ENCODE measurements at regions not wholly inside any gene's neighbourhood (a gene's known extent, or its start where the extent isn't known, plus 50 kb on each side); places are given as distances from the start of the nearest gene placed in this dataset.

DNA sequence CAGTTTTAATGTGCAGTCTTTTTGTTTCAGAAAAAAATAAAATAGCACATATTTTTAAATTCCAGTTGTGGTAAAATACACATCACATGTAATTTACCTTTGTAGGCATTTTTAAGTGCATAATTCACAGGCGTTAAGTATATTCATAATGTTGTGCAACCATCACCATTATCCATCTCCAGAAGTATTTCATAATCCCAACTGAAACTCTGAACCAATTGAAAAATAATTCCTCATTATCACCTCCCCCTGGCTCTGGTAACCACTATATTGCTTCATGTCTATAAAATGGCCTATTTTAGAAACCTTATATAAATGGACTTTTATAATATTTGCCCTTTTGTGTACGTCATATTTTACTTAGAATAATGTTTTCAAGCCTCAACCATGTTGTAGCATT is 756.5 kb upstream of the KLHL1 start:
- DNase-seq = no peak

DNA sequence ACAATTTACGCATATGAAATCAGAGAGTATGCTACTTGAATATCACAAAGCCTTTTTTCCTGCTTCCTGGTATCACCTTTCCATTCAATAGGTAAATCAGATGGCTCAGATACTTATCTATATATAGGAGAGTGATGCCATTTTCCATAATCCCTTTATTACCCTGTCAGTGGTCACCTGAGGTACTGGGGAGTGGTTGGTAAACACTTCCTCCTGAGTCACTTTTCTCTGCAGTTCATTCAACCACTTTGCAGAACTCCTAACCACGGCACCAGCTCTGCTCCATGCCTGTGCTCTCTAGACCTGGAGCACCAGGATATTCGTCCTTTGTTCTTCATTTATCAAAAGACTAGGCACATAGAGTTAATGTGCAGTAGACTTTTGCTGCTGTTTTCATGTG is 748.5 kb upstream of the KLHL1 start:
- no peak for DNase-seq

DNA sequence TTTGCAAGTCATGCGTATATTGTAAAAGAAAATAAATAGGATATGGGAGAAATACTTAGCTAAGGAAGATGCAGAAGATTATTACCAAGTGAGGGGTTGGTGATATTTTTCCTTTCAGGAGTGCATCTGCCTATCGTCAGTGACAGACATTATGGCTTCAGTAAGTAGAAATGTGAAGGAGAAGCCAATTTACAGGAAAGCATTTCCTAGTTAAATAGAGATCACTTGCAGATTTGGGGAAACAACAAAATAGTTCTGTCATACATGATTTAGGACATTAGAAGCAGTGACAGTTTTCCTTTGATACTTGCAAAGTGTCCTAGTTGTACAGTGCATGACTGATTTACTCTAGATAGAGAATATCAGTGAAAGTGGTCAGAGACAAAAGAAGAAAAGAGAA is 747.8 kb upstream of the KLHL1 start:
- DNase-seq = no peak

- DNase-seq = no peak
These were observed 741.0 kb upstream of the KLHL1 start for GRCh38 chr13:70849222-70849621.

DNA sequence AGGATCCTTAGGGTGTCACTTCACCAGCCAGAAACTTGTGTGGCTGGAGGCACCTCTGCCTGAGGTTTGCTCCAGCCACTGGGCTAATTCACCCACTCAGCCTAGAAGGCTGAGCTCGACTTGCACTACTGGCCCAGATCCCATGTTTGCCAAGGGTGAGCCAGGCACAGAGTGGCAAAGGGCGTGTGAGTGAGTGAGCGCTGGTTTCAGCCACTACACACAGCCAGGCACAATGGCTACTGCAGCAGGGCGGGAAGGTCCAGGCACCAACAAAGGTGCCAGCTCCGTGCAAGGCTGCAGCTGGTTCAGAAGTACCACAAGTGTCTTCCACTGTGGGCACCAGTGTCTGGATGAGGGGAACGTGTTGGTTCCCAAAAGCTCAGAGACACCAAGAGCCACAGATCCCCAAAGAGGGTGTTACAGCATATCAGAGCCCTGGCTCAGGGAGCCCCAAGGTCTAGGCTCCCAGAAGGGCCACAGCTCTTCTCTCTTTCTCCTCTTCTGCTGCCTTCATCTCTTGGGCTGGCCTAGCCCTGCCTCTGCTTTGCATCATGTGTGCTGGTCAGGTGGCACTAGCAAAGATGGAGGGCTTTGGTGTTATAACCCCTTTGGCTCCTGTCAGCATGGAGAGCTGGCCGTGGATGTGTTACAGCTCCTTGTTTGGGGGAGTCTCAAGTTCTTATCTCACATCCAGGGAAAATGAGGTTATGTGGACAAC is 736.3 kb upstream of the KLHL1 start:
- no peak for DNase-seq

DNA sequence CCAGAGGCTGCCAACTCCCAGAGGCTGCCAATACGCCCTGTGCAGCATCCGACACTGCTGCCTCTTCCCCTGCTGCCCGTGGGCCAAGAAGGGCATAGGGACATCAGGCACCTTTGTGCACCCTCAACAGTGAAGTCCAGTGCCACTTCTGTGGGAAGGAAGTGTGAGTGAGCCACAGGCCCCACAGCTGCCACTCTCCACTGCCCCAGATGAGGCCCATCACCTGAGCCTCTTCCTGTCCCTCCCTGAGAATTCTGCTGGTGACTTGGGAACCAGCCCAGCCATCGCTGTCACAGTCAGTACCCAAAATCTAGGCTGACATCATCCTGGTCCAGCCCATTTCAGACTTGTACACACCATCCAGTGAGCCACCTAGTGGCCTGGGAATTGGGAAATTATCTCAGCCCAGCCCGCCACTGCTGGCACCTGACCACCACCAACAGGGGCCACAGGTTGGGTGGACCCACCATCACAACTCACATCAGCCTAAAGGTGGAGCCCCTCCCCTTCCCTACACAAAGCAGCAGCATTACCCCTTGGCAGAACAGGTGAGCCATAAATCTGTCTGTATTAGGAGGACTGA is 733.9 kb upstream of the KLHL1 start:
- no peak for DNase-seq

GRCh38 chr13:70841240-70842061 is 733.2 kb upstream of the KLHL1 start:
- DNase-seq = no peak

- no peak for DNase-seq
These were observed 727.1 kb upstream of the KLHL1 start for GRCh38 chr13:70835371-70835770.

DNA sequence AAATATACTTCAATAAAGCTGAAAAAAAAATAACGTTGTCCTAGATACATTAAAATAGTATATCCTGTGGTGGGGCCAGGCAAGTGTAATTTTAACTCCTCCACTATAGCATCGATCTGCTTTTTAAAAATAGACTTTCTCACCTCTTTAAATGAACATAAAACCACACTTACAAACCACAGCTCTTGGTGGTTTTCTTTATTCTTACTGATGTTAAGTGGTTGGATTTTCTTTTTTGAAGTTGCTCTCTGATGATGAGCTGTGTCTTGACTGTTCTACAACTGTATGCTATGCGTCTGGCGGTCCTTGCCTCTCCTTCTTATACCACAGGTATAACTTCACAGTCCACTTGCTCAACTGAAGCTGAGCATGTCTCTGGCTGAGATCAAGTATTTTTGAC is 721.5 kb upstream of the KLHL1 start:
- no peak for DNase-seq

DNA sequence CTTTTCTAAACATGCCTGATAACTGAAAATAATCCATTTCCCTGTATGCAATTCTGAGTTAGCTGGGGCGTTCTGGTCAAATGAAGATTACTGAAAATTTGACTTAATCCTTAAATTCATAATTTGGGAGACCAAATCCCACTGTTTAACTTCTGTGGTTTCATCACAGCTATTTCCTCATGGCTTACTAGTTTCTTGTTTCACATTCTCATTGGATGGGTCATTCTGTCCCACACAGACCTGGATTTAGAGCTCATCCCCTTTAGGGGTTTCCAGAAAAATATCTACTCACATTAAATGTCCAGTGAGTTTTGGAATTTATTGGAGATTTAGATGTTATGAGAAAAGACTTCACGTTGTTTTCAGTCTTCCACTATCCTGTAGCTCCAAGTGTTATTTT is 709.3 kb upstream of the KLHL1 start:
- DNase-seq = no peak

- DNase-seq = no peak
These were observed 708.6 kb upstream of the KLHL1 start for GRCh38 chr13:70816853-70817252.

- DNase-seq = no peak
These were observed 706.4 kb upstream of the KLHL1 start for GRCh38 chr13:70814684-70815083.

DNA sequence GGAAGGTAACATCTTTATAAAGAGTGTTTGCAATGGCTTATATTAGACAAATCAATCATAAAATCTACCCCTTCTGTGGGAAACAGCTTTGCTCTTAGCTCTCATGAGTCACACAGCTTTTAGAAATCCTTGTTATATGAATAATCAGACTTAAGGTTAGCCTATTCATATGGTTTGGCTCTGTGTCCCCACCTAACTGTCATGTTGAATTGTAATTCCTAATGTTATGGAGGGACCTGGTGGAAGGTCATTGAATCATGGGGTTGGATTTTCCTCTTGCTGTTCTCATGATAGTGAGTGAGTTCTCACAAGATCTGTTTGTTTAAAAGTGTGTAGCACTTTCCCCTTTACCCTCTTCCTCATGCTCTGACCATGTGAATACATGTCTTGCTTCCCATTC is 704.2 kb upstream of the KLHL1 start:
- no peak for DNase-seq

GRCh38 chr13:70809588-70809987 is 701.3 kb upstream of the KLHL1 start:
- DNase-seq = no peak

DNA sequence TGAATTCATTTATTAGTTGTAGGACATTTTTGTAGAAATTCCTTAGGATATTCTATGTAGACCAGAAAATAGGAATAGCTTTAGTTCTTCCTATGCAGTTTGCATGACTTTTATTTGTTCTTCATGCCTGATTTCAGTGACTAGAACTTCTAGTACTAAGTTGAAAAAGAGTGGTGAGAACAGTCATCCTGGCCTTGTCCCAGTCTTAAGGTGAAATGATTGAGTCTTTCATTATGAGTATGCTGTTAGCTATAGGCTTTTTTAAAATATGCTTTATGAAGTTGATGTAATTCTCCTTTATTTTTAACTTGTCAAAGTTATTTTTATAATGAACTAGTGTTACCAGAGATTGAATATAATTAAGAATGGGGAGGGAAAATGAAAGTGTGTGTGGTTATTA is 690.1 kb upstream of the KLHL1 start:
- no peak for DNase-seq

- no peak for DNase-seq
These were observed 687.2 kb upstream of the KLHL1 start for GRCh38 chr13:70795484-70795883.

DNA sequence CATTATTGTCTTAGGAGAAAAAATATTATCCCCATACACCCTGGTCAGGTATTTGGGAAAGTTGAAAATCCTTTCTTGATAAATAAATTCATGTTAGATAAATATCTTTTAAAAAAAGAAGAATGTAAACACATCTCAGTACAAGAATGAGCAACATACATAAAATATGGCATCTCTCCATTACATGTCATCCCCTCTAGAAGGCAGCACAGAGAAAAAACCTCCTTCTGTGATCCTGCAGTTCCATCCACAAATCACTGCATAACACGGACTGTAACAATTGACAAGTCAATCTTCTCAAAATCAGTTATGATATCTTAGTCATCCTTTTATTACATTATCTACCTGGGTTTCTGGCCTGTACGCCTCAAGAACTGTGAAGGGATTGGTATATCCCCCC is 683.9 kb upstream of the KLHL1 start:
- no peak for DNase-seq

DNA sequence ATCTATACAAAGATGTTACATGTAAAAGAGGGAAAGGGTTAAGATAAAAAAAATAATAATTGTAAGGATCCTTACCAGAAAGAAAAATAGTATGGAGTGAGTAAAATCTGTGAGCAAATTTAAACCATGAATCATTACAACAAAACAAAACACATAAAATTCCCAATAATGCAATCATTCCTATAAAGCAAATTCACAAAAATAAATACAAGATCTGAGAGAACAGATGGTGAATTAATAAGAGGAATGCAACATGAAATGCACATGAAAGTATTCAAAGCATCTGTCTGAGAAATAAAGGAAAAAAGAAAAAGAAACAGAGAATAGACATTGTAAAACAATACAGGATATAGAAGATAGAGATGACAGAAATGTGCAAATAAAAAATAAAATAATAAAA is 681.5 kb upstream of the KLHL1 start:
- DNase-seq = no peak

DNA sequence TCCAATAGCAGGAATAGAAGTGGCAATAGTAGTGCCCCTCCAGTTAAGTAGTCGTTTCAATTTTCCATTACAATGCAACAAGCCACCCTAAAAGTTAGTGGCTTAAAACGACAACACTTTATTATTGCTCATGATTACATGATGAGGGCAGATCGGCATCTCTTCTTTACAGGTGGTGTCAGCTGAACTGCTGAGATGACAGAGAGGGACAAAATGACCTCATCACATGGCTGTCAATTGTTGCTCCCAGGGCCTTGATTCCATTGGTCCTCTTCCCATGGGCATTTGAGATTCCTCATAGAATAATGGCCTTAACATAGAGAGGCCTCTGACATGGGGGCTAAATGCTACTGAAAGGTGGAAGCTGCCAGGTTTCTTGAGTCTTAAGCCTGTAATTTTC is 679.8 kb upstream of the KLHL1 start:
- DNase-seq = no peak

- no peak for DNase-seq
These were observed 676.1 kb upstream of the KLHL1 start for GRCh38 chr13:70784207-70784989.

DNA sequence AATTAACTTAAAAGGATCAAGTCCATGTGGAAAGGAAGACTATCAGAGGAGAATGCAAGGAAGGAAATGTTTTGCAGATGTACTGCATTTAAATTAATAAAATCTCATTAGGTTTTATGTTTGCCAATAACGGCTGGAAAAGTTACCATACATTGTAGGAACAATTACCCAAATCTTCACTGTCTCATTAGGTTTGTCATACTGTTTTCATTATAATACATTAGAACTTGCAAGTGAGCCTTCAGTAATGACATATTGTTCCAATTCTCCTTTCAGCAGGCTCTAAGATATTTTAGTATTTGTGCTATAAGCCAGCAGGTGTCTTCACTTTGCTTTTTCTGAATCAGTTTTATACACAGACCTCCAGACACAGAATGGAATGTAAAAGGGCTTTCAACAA is 661.6 kb upstream of the KLHL1 start:
- no peak for DNase-seq

GRCh38 chr13:70758932-70759331 is 650.7 kb upstream of the KLHL1 start:
- DNase-seq = no peak

- no peak for DNase-seq
These were observed 647.8 kb upstream of the KLHL1 start for GRCh38 chr13:70756088-70756487.
